COLO668 (cell line): ENCODE measurements at regions not wholly inside any gene's neighbourhood (a gene's known extent, or its start where the extent isn't known, plus 50 kb on each side); places are given as distances from the start of the nearest gene placed in this dataset.
"Not testable (repeated sequence)": the region's sequence is repeated elsewhere in the genome, so short reads cannot be mapped to it uniquely, and the experiment has no call there.

Experiments used
- DNase-seq: peaks from one replicate; lab custom pipeline; 2025; ENCODE audit not compliant: unreplicated experiment; lab: John Stamatoyannopoulos, UW

- no peak for DNase-seq
These were observed 96.2 kb upstream of the SVIL start for GRCh38 chr10:29730969-29731368.

DNA sequence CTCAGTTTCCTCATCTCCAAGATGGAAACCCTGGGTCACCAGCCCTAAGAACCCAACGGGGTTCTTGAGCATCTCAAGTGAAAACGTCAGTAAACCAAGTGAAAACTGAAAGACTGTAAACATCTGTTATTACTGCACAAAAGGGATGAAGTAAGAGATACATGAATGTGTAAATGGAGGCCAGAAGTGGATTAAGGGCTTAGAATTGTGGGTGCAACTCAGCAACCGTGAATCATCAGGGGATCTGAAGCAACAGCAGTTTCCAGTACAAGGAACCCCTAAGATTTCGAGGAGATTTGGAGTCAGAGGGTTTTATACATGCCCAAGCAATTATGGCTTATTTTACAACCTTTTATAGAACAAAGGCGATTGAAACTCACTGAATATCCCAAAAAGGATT is 95.7 kb upstream of the SVIL start:
- DNase-seq: no peak

- DNase-seq: no peak
These were observed 93.8 kb upstream of the SVIL start for GRCh38 chr10:29728541-29729049.

- DNase-seq: not testable (repeated sequence)
These were observed 91.2 kb upstream of the SVIL start for GRCh38 chr10:29725927-29726326.

DNA sequence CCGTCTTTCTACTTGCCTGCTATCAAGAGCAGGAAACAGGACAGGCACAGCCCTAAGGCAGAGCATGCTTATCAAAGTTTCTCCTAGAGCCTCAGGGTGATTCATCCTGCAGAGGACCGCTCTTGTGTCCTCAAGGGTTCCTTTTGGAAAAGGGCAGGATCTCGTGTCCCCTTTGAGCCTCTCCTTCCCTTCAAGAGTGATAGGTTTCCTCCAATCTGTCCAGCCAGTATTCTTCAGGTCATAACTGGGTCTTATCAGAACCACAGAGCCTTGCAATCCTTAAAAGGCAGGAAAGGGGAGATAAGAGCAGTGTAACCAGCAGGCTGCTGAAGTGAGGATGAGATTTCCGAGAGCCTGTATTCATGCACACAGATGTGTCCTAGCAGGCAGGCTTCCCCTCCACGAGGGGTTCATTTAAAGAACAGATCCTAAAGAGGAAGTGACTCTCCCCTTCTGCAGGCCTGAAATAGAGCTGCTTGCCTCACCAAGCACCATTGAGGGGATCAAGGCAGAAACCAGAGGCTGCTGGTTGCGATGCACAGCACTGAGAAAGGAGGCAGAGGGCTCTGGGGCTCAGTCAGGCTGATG is 90.5 kb upstream of the SVIL start:
- no peak for DNase-seq

GRCh38 chr10:29723726-29724125 is 89.0 kb upstream of the SVIL start:
- no peak for DNase-seq

- DNase-seq: no peak
These were observed 88.0 kb upstream of the SVIL start for GRCh38 chr10:29722777-29723176.

DNA sequence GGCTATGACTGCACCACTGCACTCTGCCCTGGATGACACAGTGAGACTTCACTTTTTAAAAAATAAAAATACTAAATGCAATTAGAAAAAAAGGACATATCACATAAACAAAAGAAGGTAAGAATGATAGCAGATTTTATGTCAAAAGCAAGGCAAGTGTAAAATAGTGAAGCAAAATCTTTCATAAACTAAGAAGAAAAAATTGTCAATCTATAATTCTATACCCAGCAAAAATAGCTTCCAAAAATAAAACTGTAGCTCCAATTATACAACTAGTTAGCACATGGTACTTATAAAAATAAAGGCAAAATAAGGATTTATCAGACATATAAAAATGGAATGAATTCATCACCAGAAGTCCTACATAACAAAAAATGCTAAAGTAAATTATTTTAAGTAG is 85.4 kb upstream of the SVIL start:
- DNase-seq: no peak

GRCh38 chr10:29719281-29719675 is 84.5 kb upstream of the SVIL start:
- no peak for DNase-seq

GRCh38 chr10:29715296-29715695 is 80.5 kb upstream of the SVIL start:
- no peak for DNase-seq

DNA sequence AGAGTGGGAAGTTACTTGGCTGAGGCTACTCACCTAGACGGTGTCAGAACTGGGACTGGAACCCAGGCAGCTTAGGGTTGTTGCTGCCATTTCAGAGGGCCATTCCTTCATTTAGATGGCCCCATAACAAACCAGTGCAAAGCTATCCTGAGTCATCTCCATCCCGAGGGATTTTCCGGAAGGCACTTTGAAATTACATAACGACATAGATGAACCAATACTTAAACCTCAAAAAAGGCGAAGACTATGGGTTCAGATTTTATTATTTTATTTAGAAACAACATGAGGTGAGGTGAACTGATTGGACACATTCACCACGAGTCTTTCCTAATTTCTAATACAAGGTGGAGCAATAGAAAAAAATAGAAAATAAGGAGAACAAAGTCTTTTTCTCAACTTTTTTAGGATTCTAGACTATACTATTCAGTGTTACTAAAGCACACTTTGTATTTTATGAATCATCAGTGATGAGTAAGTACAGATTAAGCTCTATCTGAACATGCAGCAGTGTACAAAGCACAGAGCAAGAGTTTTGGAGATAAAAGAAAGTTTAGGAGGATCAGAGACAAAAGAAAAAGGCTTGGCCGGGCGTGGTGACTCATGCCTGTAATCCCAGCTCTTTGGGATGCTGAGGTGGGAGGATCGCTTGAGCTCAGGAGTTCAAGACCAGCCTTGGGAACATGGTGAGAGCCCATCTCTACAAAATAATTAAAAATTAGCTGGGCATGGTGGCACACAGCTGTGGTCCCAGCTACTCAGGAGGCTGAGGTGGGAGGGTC is 79.5 kb upstream of the SVIL start:
- no peak for DNase-seq

GRCh38 chr10:29713450-29713849 is 78.7 kb upstream of the SVIL start:
- no peak for DNase-seq

- DNase-seq: peak; percentile 80
These were observed 77.3 kb upstream of the SVIL start for GRCh38 chr10:29712108-29712507.

DNA sequence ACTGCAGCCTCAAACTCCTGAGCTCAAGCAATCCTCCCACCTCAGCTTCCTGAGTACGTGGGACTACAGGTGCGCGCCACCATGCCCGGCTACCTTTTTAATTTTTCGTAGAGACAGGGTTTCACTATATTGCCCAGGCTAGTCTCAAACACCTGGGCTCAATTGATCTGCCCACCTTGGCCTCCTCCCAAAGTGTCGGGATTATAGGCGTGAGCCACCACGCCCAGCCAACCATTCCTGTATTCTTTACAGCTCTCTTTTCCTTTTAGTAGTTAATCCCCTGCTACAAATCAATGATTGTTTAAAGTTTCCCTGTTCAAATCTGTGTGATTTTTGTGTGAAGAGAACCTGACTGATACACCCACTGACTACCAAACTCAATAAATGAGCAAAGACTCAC is 75.4 kb upstream of the SVIL start:
- no peak for DNase-seq

- DNase-seq: no peak
These were observed 74.8 kb upstream of the SVIL start for GRCh38 chr10:29709484-29710002.

GRCh38 chr10:29703271-29703670 is 68.5 kb upstream of the SVIL start:
- DNase-seq: peak; percentile 27

- DNase-seq: no peak
These were observed 67.7 kb upstream of the SVIL start for GRCh38 chr10:29702273-29703164.

- no peak for DNase-seq
These were observed 66.5 kb upstream of the SVIL start for GRCh38 chr10:29701306-29701705.

- no peak for DNase-seq
These were observed 64.8 kb upstream of the SVIL start for GRCh38 chr10:29699621-29700020.

DNA sequence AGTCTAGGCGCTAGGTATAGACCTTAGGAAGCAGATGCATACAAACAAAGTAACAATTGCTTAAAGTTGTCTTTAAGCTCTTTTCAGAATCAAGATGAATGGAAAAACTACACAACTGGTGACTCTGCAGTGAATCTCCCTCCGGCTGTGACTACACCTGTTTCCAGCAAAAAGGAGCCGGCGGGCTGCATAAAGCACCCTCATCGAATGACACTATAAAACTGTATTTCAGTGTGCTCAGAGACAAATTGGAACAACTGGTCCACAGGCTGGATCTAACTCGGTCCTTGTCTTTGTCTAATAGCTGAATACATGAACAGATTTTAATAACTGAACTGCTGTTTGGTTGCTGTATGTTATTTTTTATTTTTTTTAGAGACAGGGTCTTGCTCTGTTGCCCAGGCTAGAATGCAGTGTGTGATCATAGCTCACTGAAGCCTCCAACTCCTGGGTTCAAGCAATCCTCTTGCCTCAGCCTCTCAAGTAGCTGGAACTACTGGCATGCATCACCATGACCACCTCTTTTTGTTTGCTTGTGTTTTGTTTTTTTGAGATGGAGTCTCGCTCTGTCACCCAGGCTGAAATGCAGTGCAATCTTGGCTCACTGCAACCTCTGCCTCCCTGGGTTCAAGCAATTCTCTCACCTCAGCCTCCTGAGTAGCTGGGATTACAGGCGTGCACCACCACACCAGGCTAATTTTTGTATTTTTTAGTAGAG is 64.2 kb upstream of the SVIL start:
- DNase-seq: no peak

DNA sequence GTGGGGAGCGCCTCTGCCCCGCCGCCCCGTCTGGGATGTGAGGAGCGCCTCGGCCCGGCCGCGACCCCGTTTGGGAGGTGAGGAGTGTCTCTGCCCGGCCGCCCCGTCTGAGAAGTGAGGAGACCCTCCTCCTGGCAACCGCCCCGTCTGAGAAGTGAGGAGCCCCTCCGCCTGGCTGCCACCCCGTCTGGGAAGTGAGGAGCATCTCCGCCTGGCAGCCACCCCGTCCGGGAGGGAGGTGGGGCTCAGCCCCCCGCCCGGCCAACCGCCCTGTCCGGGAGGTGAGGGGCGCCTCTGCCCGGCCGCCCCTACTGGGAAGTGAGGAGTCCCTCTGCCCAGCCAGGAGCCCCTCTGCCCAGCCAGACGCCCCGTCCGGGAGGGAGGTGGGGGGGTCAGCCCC is 61.8 kb upstream of the SVIL start:
- DNase-seq: not testable (repeated sequence)
